IMR-90 (cell line): ENCODE measurements at regions not wholly inside any gene's neighbourhood (a gene's known extent, or its start where the extent isn't known, plus 50 kb on each side); places are given as distances from the start of the nearest gene placed in this dataset.

Experiments
- ATAC-seq: fragments of 200-7000 bp; cut with Tn5 transposase; 2 replicates; pipeline ENCODE4 v1.9.1; 2020; ENCODE audit warnings: low read depth, mild to moderate bottlenecking, moderate library complexity
- BruUV-seq: library from RNA; stranded (reverse); fragments of 400-500 nt; replicated peaks from 2 replicates; lab custom pipeline; 2021; lab: Mats Ljungman, UMichigan
- CTCF ChIA-PET: fragments of 300-600 bp; formaldehyde crosslinking; extraction: SDS; loops from one replicate; lab custom pipeline; 2021; ENCODE audit warnings: antibody characterized with exemption; lab: Yijun Ruan, JAX
- POLR2A ChIA-PET: fragments of 300-600 bp; sonication (Branson Sonifier 250); formaldehyde crosslinking; loops from one replicate; lab custom pipeline; 2022; ENCODE audit warnings: antibody characterized with exemption; ENCODE audit not compliant: unreplicated experiment; lab: Charles Lee
- DNase-seq: peaks from one replicate; pipeline ENCODE4 v3.0.0; 2013
- H2AFZ ChIP-seq: replicated peaks from 2 replicates; pipeline ENCODE3; 2013; ENCODE audit warnings: low read length, mild to moderate bottlenecking; ENCODE audit not compliant: poor library complexity
- H2AK5ac ChIP-seq: 2 replicates; pipeline ENCODE4 v1.6.1; 2013; ENCODE audit warnings: low read depth, low read length, inconsistent platforms
- H2AK9ac ChIP-seq: replicated peaks from 2 replicates; pipeline ENCODE3; 2013; ENCODE audit warnings: mild to moderate bottlenecking, low read depth, low read length, moderate library complexity; ENCODE audit not compliant: poor library complexity
- H2BK120ac ChIP-seq: 2 replicates; pipeline ENCODE4 v1.6.1; 2013; ENCODE audit warnings: low read depth, low read length, inconsistent platforms
- H2BK15ac ChIP-seq: 3 replicates; pipeline ENCODE4 v1.6.1; 2013; ENCODE audit warnings: low read depth, low read length, inconsistent platforms
- H2BK20ac ChIP-seq: 2 replicates; pipeline ENCODE4 v1.6.1; 2013; ENCODE audit warnings: low read depth, mild to moderate bottlenecking, inconsistent platforms, low read length, moderate library complexity
- H2BK5ac ChIP-seq: 2 replicates; pipeline ENCODE4 v1.6.1; 2013; ENCODE audit warnings: mild to moderate bottlenecking, low read depth, low read length, inconsistent platforms; ENCODE audit not compliant: poor library complexity, severe bottlenecking
- H3K14ac ChIP-seq: replicated peaks from 2 replicates; pipeline ENCODE4 v1.6.1; 2013; ENCODE audit warnings: low read depth, low read length, inconsistent platforms
- H3K18ac ChIP-seq: 2 replicates; pipeline ENCODE4 v1.6.1; 2013; ENCODE audit warnings: low read depth, low read length, control low read depth
- H3K23ac ChIP-seq: 2 replicates; pipeline ENCODE4 v1.6.1; 2013; ENCODE audit warnings: low read depth, low read length, inconsistent platforms
- H3K27ac ChIP-seq: 2 replicates; pipeline ENCODE4 v1.5.1; 2013; ENCODE audit warnings: mild to moderate bottlenecking, control low read depth, low read length; ENCODE audit not compliant: insufficient read depth
- H3K27me3 ChIP-seq: 2 replicates; pipeline ENCODE4 v1.6.1; 2013; ENCODE audit warnings: low read length; ENCODE audit not compliant: control insufficient read depth, insufficient read depth
- H3K36me3 ChIP-seq: 2 replicates; pipeline ENCODE4 v1.6.1; 2013; ENCODE audit warnings: low read length, mixed read lengths; ENCODE audit not compliant: control insufficient read depth, insufficient read depth
- H3K4ac ChIP-seq: 2 replicates; pipeline ENCODE4 v1.6.1; 2013; ENCODE audit warnings: low read depth, low read length, inconsistent platforms
- H3K4me1 ChIP-seq: 2 replicates; pipeline ENCODE4 v1.6.1; 2013; ENCODE audit warnings: low read length, mixed read lengths; ENCODE audit not compliant: control insufficient read depth, insufficient read depth
- H3K4me2 ChIP-seq: 2 replicates; pipeline ENCODE4 v1.6.1; 2013; ENCODE audit warnings: low read depth, mild to moderate bottlenecking, control low read depth, low read length, moderate library complexity
- H3K4me3 ChIP-seq: 2 replicates; pipeline ENCODE4 v1.5.1; 2013; ENCODE audit warnings: low read depth, mild to moderate bottlenecking, control low read depth, low read length, moderate library complexity; ENCODE audit not compliant: insufficient read depth
- H3K56ac ChIP-seq: 2 replicates; pipeline ENCODE4 v1.6.1; 2013; ENCODE audit warnings: low read length, inconsistent platforms; ENCODE audit not compliant: insufficient read depth; ENCODE audit errors: extremely low read depth
- H3K79me1 ChIP-seq, 2 experiments: 2 replicates each; pipeline ENCODE4 v1.6.1; 2013; ENCODE audit warnings: low read length in 2 of 2, inconsistent platforms in 1 of 2, low read depth in 1 of 2
- H3K9ac ChIP-seq: 2 replicates; pipeline ENCODE4 v1.6.1; 2013; ENCODE audit warnings: low read depth, low read length, control low read depth
- H3K9me1 ChIP-seq: 2 replicates; pipeline ENCODE4 v1.6.1; 2013; ENCODE audit warnings: low read length, inconsistent platforms; ENCODE audit not compliant: insufficient read depth
- H3K9me3 ChIP-seq: 2 replicates; pipeline ENCODE4 v1.6.1; 2013; ENCODE audit warnings: low read length; ENCODE audit not compliant: control insufficient read depth, insufficient read depth
- H4K20me1 ChIP-seq: 2 replicates; pipeline ENCODE4 v1.6.1; 2013; ENCODE audit warnings: low read length, inconsistent platforms; ENCODE audit not compliant: insufficient read depth
- H4K5ac ChIP-seq: 2 replicates; pipeline ENCODE4 v1.6.1; 2013; ENCODE audit warnings: mild to moderate bottlenecking, low read depth, low read length, control low read depth
- H4K8ac ChIP-seq, 2 experiments: 2 replicates each; pipeline ENCODE4 v1.6.1; 2013; ENCODE audit warnings: low read depth in 2 of 2, low read length in 2 of 2, control low read depth in 1 of 2, inconsistent platforms in 1 of 2
- H4K91ac ChIP-seq: 2 replicates; pipeline ENCODE4 v1.6.1; 2013; ENCODE audit warnings: low read depth, low read length, inconsistent platforms; ENCODE audit not compliant: insufficient read depth
- BHLHE40 ChIP-seq: fragments of 150-350 bp; IDR thresholded peaks from 2 replicates; pipeline ENCODE4 v1.6.1; 2016; ENCODE audit warnings: mild to moderate bottlenecking, low read depth, low read length
- CEBPB ChIP-seq: IDR thresholded peaks from 2 replicates; pipeline ENCODE4 v1.6.1; 2012; ENCODE audit warnings: low read depth, low read length, improper control_type of control experiment
- CHD1 ChIP-seq: IDR thresholded peaks from 2 replicates; pipeline ENCODE4 v1.6.1; 2012; ENCODE audit warnings: low read depth, low read length, improper control_type of control experiment
- CTCF ChIP-seq: conservative IDR thresholded peaks from 2 replicates; pipeline ENCODE4 v1.5.1; 2012; ENCODE audit warnings: mild to moderate bottlenecking, low read depth, low read length, improper control_type of control experiment
- ELK1 ChIP-seq: fragments of 150-350 bp; IDR thresholded peaks from 2 replicates; pipeline ENCODE4 v1.6.1; 2016; ENCODE audit warnings: low read depth, mild to moderate bottlenecking, low read length, moderate library complexity, borderline replicate concordance
- FOS ChIP-seq: fragments of 150-350 bp; IDR thresholded peaks from 2 replicates; pipeline ENCODE4 v1.6.1; 2016; ENCODE audit warnings: low read depth, low read length
- MAFK ChIP-seq: IDR thresholded peaks from 2 replicates; pipeline ENCODE4 v1.6.1; 2012; ENCODE audit warnings: low read depth, low read length, improper control_type of control experiment
- MAZ ChIP-seq: IDR thresholded peaks from 2 replicates; pipeline ENCODE4 v1.6.1; 2012; ENCODE audit warnings: low read depth, mild to moderate bottlenecking, low read length, improper control_type of control experiment, moderate library complexity, borderline replicate concordance
- MXI1 ChIP-seq: IDR thresholded peaks from 2 replicates; pipeline ENCODE4 v1.6.1; 2012; ENCODE audit warnings: low read depth, mild to moderate bottlenecking, low read length, moderate library complexity, borderline replicate concordance
- NFE2L2 ChIP-seq: fragments of 150-350 bp; IDR thresholded peaks from 2 replicates; pipeline ENCODE4 v1.6.1; 2016; ENCODE audit warnings: low read depth, mild to moderate bottlenecking, low read length
- POLR2A ChIP-seq: IDR thresholded peaks from 2 replicates; pipeline ENCODE4 v1.6.1; 2012; ENCODE audit warnings: mild to moderate bottlenecking, low read depth, low read length
- RAD21 ChIP-seq: IDR thresholded peaks from 2 replicates; pipeline ENCODE4 v1.6.1; 2012; ENCODE audit warnings: low read length, improper control_type of control experiment
- RCOR1 ChIP-seq: IDR thresholded peaks from 2 replicates; pipeline ENCODE4 v1.6.1; 2012; ENCODE audit warnings: mild to moderate bottlenecking, low read length, improper control_type of control experiment; ENCODE audit not compliant: insufficient replicate concordance
- RFX5 ChIP-seq: IDR thresholded peaks from 2 replicates; pipeline ENCODE4 v1.8.0; 2012; ENCODE audit warnings: low read depth, mild to moderate bottlenecking, low read length, moderate library complexity
- SMC3 ChIP-seq: fragments of 150-350 bp; IDR thresholded peaks from 2 replicates; pipeline ENCODE4 v1.6.1; 2016; ENCODE audit warnings: low read depth, mild to moderate bottlenecking, antibody characterized with exemption, low read length, moderate library complexity
- USF2 ChIP-seq: fragments of 150-350 bp; IDR thresholded peaks from 2 replicates; pipeline ENCODE4 v1.6.1; 2017; ENCODE audit warnings: mild to moderate bottlenecking, antibody characterized with exemption, low read length, low read depth
- WGBS, 2 experiments: methylation state at CpG; one replicate each; pipeline versions ENCODE4 v1.1.5 to v1.1.7; 2013; ENCODE audit warnings: missing lambda C conversion rate in 2 of 2; ENCODE audit not compliant: insufficient read length in 1 of 2; ENCODE audit errors: extremely low coverage in 2 of 2; 5-methylcytosine and 5-hydroxymethylcytosine counted together
- dilution Hi-C: fragments of 300-500 bp; cut with HindIII; formaldehyde crosslinking; loops from one replicate; pipeline ENCODE4 v1.14.3; 2018; ENCODE audit warnings: low sequenced_read_pairs; ENCODE audit not compliant: unreplicated experiment
- in situ Hi-C: fragments of 300-500 bp; cut with MboI; formaldehyde crosslinking; loops from 3 replicates; pipeline ENCODE4 v1.14.3; 2019; ENCODE audit warnings: low sequenced_read_pairs, inconsistent platforms, mixed read lengths
- intact Hi-C: fragments of 100-400 bp; cut with micrococcal nuclease; formaldehyde crosslinking; loops from 2 replicates; pipeline ENCODE4 v1.10.0; 2022

GRCh38 chr4:123676890-123677229 lies 280.3 kb downstream of the SPRY1 start:
- no peak overlapping the region for H2BK120ac ChIP-seq
- no peaks in the 10 kb centered on the region for H3K9me1 ChIP-seq
- TF ChIP-seq RCOR1: no peak
- no peak for TF ChIP-seq CTCF
- no peak for TF ChIP-seq BHLHE40
- no peak for TF ChIP-seq CHD1
- no peak for TF ChIP-seq RAD21
- no peak for TF ChIP-seq CEBPB
- no peak for TF ChIP-seq NFE2L2
- TF ChIP-seq RFX5: no peak
- TF ChIP-seq POLR2A: no peak
- TF ChIP-seq MAZ: no peak
- TF ChIP-seq USF2: no peak
- TF ChIP-seq ELK1: no peak
- TF ChIP-seq MXI1: no peak
- TF ChIP-seq MAFK: no peak
- no peak for TF ChIP-seq SMC3
- TF ChIP-seq FOS: no peak
- H4K8ac ChIP-seq: no peak overlapping the region
- WGBS, 2 experiments: no CpG with 5 or more reads among the region's 7 CpGs
- H3K79me1 ChIP-seq: no peaks in the 10 kb centered on the region
- DNase-seq (no peak), ATAC-seq (no peak)
- peaks cover 4% of the 10 kb centered on the region; the same call in 1 of the 2 replicates for H3K4me1 ChIP-seq
- CTCF ChIA-PET: no interaction called here
- dilution Hi-C loops (no loop called here), intact Hi-C loops (no loop called here), in situ Hi-C loops (no loop called here)
- POLR2A ChIA-PET: no interaction called here
- H4K20me1 ChIP-seq: no peaks in the 10 kb centered on the region
- H3K9me3 ChIP-seq: no peaks in the 10 kb centered on the region
- H3K36me3 ChIP-seq: no peaks in the 10 kb centered on the region
- no peak overlapping the region for H2BK20ac ChIP-seq
- no peak overlapping the region for H2AK5ac ChIP-seq
- H3K9ac ChIP-seq: no peak overlapping the region
- H3K4me3 ChIP-seq: no peak overlapping the region
- no peak overlapping the region for H3K27ac ChIP-seq
- H4K91ac ChIP-seq: no peak overlapping the region
- BruUV-seq: no TSS peak
- no peak overlapping the region for H3K56ac ChIP-seq
- no peak overlapping the region for H4K5ac ChIP-seq
- H2BK15ac ChIP-seq: no peak overlapping the region
- no peaks in the 10 kb centered on the region for H3K27me3 ChIP-seq
- H3K4me2 ChIP-seq: no peak overlapping the region
- H3K18ac ChIP-seq: no peak overlapping the region
- no peak overlapping the region for H2BK5ac ChIP-seq
- no peak overlapping the region for H2AFZ ChIP-seq
- H3K14ac ChIP-seq: no peak overlapping the region
- H3K4ac ChIP-seq: no peak overlapping the region
- H2AK9ac ChIP-seq: no peak overlapping the region
- no peak overlapping the region for H3K23ac ChIP-seq
